ENCODE measurements at regions not wholly inside any gene's neighbourhood (a gene's known extent, or its start where the extent isn't known, plus 50 kb on each side); places are given as distances from the start of the nearest gene placed in this dataset.
"Not testable (repeated sequence)": the region's sequence is repeated elsewhere in the genome, so short reads cannot be mapped to it uniquely, and the experiment has no call there.

- TF ChIP-seq POLR2A (IDR thresholded peaks at IDR 0.05), result no peak
- TF ChIP-seq, protein P1, sequence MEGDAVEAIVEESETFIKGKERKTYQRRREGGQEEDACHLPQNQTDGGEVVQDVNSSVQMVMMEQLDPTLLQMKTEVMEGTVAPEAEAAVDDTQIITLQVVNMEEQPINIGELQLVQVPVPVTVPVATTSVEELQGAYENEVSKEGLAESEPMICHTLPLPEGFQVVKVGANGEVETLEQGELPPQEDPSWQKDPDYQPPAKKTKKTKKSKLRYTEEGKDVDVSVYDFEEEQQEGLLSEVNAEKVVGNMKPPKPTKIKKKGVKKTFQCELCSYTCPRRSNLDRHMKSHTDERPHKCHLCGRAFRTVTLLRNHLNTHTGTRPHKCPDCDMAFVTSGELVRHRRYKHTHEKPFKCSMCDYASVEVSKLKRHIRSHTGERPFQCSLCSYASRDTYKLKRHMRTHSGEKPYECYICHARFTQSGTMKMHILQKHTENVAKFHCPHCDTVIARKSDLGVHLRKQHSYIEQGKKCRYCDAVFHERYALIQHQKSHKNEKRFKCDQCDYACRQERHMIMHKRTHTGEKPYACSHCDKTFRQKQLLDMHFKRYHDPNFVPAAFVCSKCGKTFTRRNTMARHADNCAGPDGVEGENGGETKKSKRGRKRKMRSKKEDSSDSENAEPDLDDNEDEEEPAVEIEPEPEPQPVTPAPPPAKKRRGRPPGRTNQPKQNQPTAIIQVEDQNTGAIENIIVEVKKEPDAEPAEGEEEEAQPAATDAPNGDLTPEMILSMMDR (IDR thresholded peaks at IDR 0.05), result no peak
- intact Hi-C loops (cut with DNase I; ENCODE audit: low total_unique reads), result no loop called here
Observed at GRCh38 chr12:17030338-17030737, 424.4 kb upstream of the LMO3 start.

DNA sequence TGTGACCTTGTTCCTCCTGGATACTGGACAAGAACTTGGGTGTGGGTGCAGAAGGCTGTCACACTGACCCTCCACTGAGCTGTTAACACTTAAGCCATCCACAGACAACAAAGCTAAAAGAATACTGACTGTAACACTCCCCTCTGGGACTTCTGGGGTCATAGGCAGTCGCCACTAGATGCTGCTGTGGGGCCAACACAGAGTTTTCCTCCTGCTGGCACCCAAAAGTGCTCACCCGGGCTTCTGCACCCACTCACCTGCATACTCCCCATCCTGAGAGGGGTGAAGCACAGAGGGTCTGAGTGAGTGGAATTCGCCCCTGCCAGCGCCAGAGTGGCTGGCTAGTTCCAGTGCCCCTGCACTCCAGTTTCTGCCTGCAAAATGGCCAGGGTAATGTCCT is 422.4 kb upstream of the LMO3 start:
- Histone ChIP-seq H3K36me3 (no peaks in the 10 kb centered on the region), H3K9me3 (no peaks in the 10 kb centered on the region), H3K4me1 (no peaks in the 10 kb centered on the region), H3K27ac (no peak overlapping the region), H3K27me3 (no peaks in the 10 kb centered on the region), H3K4me3 (no peak overlapping the region)
- TF ChIP-seq, protein P1 (IDR thresholded peaks at IDR 0.05), result no peak
- no peak for TF ChIP-seq POLR2A (IDR thresholded peaks at IDR 0.05)
- intact Hi-C loops (cut with DNase I; ENCODE audit: low total_unique reads), result no loop called here
- DNase-seq, result no peak

More at GRCh38 chr12:17030338-17030737, 424.4 kb upstream of the LMO3 start:
- Histone ChIP-seq H3K4me3 (no peak overlapping the region), H3K27ac (no peak overlapping the region), H3K9me3 (no peaks in the 10 kb centered on the region), H3K36me3 (no peaks in the 10 kb centered on the region), H3K27me3 (no peaks in the 10 kb centered on the region), H3K4me1 (no peaks in the 10 kb centered on the region)
- DNase-seq, result no peak

DNA sequence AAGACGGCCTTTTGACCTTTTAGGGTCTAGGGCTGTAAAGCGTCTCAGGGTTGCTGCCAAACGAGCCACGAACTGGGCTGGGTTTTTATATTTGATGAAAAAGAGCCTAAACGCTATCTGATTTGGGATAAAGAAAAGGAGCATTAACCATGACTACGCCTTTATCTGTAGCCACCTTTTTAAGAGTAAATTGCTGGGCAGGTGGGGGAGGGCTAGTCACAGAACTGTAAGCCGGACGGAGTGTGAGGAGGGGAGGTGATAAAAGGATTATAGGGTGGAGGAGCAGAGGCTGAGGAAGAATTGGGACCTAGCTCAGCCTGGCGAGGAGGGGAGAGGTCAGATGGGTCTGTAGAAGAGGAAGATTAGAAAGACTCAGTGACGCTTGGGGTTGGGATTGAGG is 419.5 kb upstream of the LMO3 start:
- H3K27ac ChIP-seq; H3K27me3 ChIP-seq; DNase-seq; H3K4me3 ChIP-seq; H3K36me3 ChIP-seq; intact Hi-C loops (cut with DNase I; ENCODE audit: low total_unique reads); H3K4me1 ChIP-seq; H3K9me3 ChIP-seq: not testable (repeated sequence)

DNA sequence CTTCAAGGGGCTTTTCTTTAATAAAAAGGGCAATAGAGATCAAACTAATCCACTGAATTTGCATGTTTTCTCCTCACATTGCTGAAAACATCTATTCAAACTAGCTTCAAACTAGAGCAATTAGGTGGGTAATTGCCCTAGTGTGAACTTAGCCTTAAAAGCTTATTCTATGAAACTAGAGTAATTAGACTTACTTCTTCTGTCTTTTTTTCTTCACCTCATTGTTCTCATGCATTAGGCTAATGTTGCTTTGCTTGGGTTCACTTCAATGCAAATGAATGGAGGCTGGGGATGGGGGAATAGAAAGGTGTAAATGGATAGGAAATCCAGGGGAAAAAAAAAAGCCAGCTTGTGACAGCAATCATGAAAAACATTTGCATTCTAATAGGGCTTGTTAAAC is 414.8 kb upstream of the LMO3 start:
- Histone ChIP-seq H3K4me1 (no peaks in the 10 kb centered on the region), H3K4me3 (no peak overlapping the region), H3K27me3 (no peaks in the 10 kb centered on the region), H3K9me3 (no peaks in the 10 kb centered on the region), H3K27ac (no peak overlapping the region), H3K36me3 (no peaks in the 10 kb centered on the region)
- intact Hi-C loops (cut with DNase I; ENCODE audit: low total_unique reads), result no loop called here
- TF ChIP-seq POLR2A (IDR thresholded peaks at IDR 0.05), result no peak
- TF ChIP-seq, protein P1 (IDR thresholded peaks at IDR 0.05), result no peak
- no peak for DNase-seq

GRCh38 chr12:17017402-17017801 is 411.4 kb upstream of the LMO3 start:
- H3K27ac ChIP-seq, result no peak overlapping the region
- H3K36me3 ChIP-seq, result no peaks in the 10 kb centered on the region
- TF ChIP-seq POLR2A (IDR thresholded peaks at IDR 0.05), result no peak
- H3K4me1 ChIP-seq, result no peaks in the 10 kb centered on the region
- no peak for DNase-seq
- intact Hi-C loops (cut with DNase I; ENCODE audit: low total_unique reads), result no loop called here
- H3K27me3 ChIP-seq, result no peaks in the 10 kb centered on the region
- no peak overlapping the region for H3K4me3 ChIP-seq
- no peaks in the 10 kb centered on the region for H3K9me3 ChIP-seq

DNA sequence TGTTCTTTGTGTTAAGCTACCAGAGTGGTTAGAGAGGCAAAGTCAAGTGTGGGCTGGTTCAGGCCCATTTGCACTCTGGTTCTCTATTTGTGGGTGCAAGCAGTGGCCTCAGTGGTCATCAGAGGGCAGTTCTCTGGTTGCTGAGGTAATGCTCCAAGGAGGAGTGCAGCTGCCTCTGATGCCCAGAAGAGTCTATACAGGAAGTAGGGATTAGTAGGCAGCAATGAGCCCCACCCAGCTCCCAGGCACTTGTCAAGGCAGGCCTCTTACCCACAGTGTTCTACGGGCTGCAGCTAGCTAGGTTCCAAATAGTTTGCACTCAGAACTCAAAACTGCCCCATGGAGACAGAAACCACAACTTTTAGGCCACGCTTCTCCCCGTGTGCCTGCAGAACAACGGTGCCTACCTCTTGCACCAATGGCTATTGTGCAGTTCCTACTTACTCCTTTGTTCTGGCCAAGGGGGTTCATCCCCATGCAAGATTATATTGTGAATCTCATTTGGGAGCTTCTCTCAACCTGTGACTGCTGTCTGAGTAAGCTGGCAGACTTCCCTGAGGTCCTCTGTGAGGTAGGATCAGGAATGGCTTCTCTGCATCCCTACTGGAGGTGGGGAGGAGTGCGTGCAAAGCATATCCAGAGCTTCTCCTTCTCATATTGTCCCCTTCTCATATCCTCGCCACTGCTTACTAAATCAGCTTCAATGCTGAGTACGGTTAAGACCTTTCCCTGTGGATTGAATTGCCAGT is 410.3 kb upstream of the LMO3 start:
- no peak for TF ChIP-seq POLR2A (IDR thresholded peaks at IDR 0.05)
- TF ChIP-seq, protein P1 (IDR thresholded peaks at IDR 0.05), result no peak
- no peak overlapping the region for H3K4me3 ChIP-seq
- no peaks in the 10 kb centered on the region for H3K27me3 ChIP-seq
- intact Hi-C loops (cut with DNase I; ENCODE audit: low total_unique reads), result no loop called here
- DNase-seq, result no peak
- no peaks in the 10 kb centered on the region for H3K4me1 ChIP-seq
- H3K27ac ChIP-seq, result no peak overlapping the region
- H3K9me3 ChIP-seq, result no peaks in the 10 kb centered on the region
- no peaks in the 10 kb centered on the region for H3K36me3 ChIP-seq

Measured in uterus (tissue), 3 donors.